Osteoblast (primary cell): ENCODE measurements at regions not wholly inside any gene's neighbourhood (a gene's known extent, or its start where the extent isn't known, plus 50 kb on each side); places are given as distances from the start of the nearest gene placed in this dataset.

Source experiments
- DNase-seq: peaks from one replicate; pipeline ENCODE4 v3.0.0; 2011; ENCODE audit warnings: low spot score, mixed read lengths; ENCODE audit not compliant: insufficient read length; ENCODE audit errors: missing footprints
- H2AFZ ChIP-seq: 2 replicates; pipeline ENCODE4 v1.6.0; 2011; ENCODE audit warnings: mild to moderate bottlenecking, low read length
- H3K27ac ChIP-seq: 2 replicates; pipeline ENCODE4 v1.5.1; 2011; ENCODE audit warnings: mild to moderate bottlenecking, low read depth, low read length, moderate library complexity
- H3K27me3 ChIP-seq: 2 replicates; pipeline ENCODE4 v1.6.0; 2012; ENCODE audit warnings: mild to moderate bottlenecking, control low read depth, inconsistent platforms, low read length, moderate library complexity; ENCODE audit not compliant: insufficient read depth
- H3K36me3 ChIP-seq: 2 replicates; pipeline ENCODE4 v1.5.1; 2011; ENCODE audit warnings: mild to moderate bottlenecking, low read length, control low read depth, moderate library complexity; ENCODE audit not compliant: insufficient read depth
- H3K4me1 ChIP-seq: 2 replicates; pipeline ENCODE4 v1.5.1; 2011; ENCODE audit warnings: mild to moderate bottlenecking, low read length, control low read depth, moderate library complexity; ENCODE audit not compliant: insufficient read depth
- H3K4me2 ChIP-seq: 2 replicates; pipeline ENCODE4 v1.6.0; 2011; ENCODE audit warnings: mild to moderate bottlenecking, low read length; ENCODE audit not compliant: insufficient read depth
- H3K4me3 ChIP-seq: fragments of 200-600 bp; sonication (generic); 3 replicates; pipeline ENCODE4 v1.5.1; 2012; ENCODE audit warnings: mild to moderate bottlenecking, low read length, inconsistent platforms; ENCODE audit not compliant: insufficient read depth
- H3K79me2 ChIP-seq: 2 replicates; pipeline ENCODE4 v1.6.0; 2012; ENCODE audit warnings: mild to moderate bottlenecking, low read length, control low read depth, inconsistent platforms; ENCODE audit not compliant: insufficient read depth
- H3K9me3 ChIP-seq: 2 replicates; pipeline ENCODE4 v1.5.1; 2011; ENCODE audit warnings: low read depth, low read length, control low read depth
- H4K20me1 ChIP-seq: 2 replicates; pipeline ENCODE4 v1.6.0; 2012; ENCODE audit warnings: mild to moderate bottlenecking, low read length, control low read depth; ENCODE audit not compliant: insufficient read depth
- TF ChIP-seq, protein P1 (sequence below): IDR thresholded peaks from 2 replicates; pipeline ENCODE4 v1.5.1; 2011; ENCODE audit warnings: mild to moderate bottlenecking, low read depth, low read length, moderate library complexity; ENCODE audit errors: extremely low read depth

DNA sequence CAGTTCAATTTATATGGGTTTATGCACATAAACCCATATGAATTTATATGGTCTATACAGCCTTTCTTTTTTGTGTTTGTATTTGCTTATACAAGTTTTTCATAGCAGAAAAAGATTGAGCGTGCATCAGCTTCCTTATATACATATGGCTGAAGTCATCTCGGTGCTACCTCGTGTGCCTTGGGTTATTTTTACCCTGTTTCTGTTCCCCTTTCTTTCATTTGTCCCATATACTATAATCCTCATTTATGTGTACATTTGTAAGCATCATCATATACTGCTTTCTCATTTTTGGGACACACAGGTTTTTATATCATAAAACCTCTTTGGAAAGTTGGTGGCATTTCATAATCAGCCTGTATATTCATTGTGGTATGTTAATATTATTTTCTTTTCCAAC is 107.8 kb upstream of the ADAMTSL1 start:
- Histone ChIP-seq H3K36me3 (no peaks in the 10 kb centered on the region), H3K9me3 (no peaks in the 10 kb centered on the region), H3K27me3 (no peaks in the 10 kb centered on the region), H3K27ac (no peak overlapping the region), H3K79me2 (no peaks in the 10 kb centered on the region), H3K4me2 (no peak overlapping the region), H2AFZ (no peak overlapping the region), H3K4me1 (peaks cover 28% of the 10 kb centered on the region), H4K20me1 (no peaks in the 10 kb centered on the region), H3K4me3 (no peak overlapping the region)
- DNase-seq: no peak
- TF ChIP-seq, protein P1, sequence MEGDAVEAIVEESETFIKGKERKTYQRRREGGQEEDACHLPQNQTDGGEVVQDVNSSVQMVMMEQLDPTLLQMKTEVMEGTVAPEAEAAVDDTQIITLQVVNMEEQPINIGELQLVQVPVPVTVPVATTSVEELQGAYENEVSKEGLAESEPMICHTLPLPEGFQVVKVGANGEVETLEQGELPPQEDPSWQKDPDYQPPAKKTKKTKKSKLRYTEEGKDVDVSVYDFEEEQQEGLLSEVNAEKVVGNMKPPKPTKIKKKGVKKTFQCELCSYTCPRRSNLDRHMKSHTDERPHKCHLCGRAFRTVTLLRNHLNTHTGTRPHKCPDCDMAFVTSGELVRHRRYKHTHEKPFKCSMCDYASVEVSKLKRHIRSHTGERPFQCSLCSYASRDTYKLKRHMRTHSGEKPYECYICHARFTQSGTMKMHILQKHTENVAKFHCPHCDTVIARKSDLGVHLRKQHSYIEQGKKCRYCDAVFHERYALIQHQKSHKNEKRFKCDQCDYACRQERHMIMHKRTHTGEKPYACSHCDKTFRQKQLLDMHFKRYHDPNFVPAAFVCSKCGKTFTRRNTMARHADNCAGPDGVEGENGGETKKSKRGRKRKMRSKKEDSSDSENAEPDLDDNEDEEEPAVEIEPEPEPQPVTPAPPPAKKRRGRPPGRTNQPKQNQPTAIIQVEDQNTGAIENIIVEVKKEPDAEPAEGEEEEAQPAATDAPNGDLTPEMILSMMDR: no peak

DNA sequence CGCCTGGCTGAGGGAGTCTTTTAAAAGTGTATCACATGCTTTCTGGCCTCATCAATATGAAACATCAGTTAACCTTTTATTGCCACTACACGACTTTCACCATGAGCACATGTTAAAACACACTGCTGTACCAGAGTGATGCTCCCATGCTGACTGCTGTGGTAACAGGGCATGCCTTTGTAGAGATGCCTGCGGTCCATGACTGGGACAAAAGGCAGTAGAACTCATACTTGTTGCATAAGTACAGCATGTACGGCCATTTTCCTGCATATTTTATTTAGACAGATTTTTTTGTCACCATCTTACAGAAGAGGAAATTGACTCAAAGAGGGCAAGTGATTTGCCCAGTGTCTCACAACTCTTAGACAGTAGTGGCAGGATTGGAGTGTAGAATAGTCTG is 105.7 kb upstream of the ADAMTSL1 start:
- Histone ChIP-seq H3K27ac (no peak overlapping the region), H3K27me3 (no peaks in the 10 kb centered on the region), H3K4me1 (peaks cover 9% of the 10 kb centered on the region), H3K4me2 (no peak overlapping the region), H4K20me1 (no peaks in the 10 kb centered on the region), H3K36me3 (no peaks in the 10 kb centered on the region), H2AFZ (no peak overlapping the region), H3K79me2 (no peaks in the 10 kb centered on the region), H3K4me3 (no peak overlapping the region), H3K9me3 (no peaks in the 10 kb centered on the region)
- DNase-seq: peak; percentile 32
- TF ChIP-seq, protein P1: no peak

DNA sequence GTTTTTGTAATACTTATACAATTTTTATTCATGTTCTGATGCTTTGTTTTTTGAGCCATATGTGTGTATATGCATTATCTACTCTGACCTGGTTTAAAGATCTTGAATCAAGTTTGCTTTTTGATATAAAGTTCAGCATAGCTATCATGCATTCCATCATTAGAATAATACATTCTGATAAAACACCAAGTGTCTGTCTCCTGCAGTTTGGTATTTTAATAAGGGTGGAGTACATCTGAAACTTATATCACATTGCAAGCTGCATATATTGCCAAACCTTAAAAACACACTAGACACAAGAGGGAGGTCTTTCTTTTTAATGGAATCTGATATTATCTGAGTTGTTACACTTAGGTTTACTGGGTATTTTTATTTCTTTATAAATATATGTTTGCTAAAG is 102.8 kb upstream of the ADAMTSL1 start:
- Histone ChIP-seq H2AFZ (no peak overlapping the region), H3K4me2 (no peak overlapping the region), H3K4me3 (no peak overlapping the region), H3K27me3 (no peaks in the 10 kb centered on the region), H3K79me2 (no peaks in the 10 kb centered on the region), H3K36me3 (no peaks in the 10 kb centered on the region), H3K9me3 (no peaks in the 10 kb centered on the region), H3K27ac (no peak overlapping the region), H4K20me1 (no peaks in the 10 kb centered on the region), H3K4me1 (no peaks in the 10 kb centered on the region)
- TF ChIP-seq, protein P1: no peak
- DNase-seq: no peak

DNA sequence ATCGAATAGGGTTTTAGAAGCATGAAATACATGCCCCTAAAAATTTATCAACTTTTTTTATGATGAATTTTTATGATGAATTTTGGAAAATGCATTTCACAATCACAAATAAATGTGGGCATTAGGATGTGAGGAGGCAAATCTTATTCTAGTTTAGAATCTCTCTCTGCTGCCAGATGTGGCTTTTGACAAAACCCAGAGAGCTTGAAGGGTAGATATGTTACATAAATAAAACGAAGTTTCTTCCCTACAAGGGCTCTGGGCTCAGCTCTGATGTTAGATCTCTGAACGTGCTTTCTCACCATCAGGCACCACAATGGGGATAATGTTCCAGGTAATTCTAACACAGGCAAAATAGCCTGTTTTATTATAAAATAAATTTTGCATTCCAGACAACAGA is 102.3 kb upstream of the ADAMTSL1 start:
- no peaks in the 10 kb centered on the region for H3K27me3 ChIP-seq
- H3K4me2 ChIP-seq: no peak overlapping the region
- no peaks in the 10 kb centered on the region for H3K4me1 ChIP-seq
- no peaks in the 10 kb centered on the region for H3K9me3 ChIP-seq
- H2AFZ ChIP-seq: no peak overlapping the region
- H3K79me2 ChIP-seq: no peaks in the 10 kb centered on the region
- no peak overlapping the region for H3K27ac ChIP-seq
- TF ChIP-seq, protein P1: no peak
- H3K36me3 ChIP-seq: no peaks in the 10 kb centered on the region
- DNase-seq: no peak
- no peak overlapping the region for H3K4me3 ChIP-seq
- no peaks in the 10 kb centered on the region for H4K20me1 ChIP-seq
